ENCODE measurements at regions not wholly inside any gene's neighbourhood (a gene's known extent, or its start where the extent isn't known, plus 50 kb on each side); places are given as distances from the start of the nearest gene placed in this dataset.

GRCh38 chr21:33169359-33169758 lies 60.4 kb upstream of the IFNAR2 start:
- TF ChIP-seq, protein P1, sequence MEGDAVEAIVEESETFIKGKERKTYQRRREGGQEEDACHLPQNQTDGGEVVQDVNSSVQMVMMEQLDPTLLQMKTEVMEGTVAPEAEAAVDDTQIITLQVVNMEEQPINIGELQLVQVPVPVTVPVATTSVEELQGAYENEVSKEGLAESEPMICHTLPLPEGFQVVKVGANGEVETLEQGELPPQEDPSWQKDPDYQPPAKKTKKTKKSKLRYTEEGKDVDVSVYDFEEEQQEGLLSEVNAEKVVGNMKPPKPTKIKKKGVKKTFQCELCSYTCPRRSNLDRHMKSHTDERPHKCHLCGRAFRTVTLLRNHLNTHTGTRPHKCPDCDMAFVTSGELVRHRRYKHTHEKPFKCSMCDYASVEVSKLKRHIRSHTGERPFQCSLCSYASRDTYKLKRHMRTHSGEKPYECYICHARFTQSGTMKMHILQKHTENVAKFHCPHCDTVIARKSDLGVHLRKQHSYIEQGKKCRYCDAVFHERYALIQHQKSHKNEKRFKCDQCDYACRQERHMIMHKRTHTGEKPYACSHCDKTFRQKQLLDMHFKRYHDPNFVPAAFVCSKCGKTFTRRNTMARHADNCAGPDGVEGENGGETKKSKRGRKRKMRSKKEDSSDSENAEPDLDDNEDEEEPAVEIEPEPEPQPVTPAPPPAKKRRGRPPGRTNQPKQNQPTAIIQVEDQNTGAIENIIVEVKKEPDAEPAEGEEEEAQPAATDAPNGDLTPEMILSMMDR (conservative IDR thresholded peaks at IDR 0.05; ENCODE audit: low read depth, low read length), result no peak

DNA sequence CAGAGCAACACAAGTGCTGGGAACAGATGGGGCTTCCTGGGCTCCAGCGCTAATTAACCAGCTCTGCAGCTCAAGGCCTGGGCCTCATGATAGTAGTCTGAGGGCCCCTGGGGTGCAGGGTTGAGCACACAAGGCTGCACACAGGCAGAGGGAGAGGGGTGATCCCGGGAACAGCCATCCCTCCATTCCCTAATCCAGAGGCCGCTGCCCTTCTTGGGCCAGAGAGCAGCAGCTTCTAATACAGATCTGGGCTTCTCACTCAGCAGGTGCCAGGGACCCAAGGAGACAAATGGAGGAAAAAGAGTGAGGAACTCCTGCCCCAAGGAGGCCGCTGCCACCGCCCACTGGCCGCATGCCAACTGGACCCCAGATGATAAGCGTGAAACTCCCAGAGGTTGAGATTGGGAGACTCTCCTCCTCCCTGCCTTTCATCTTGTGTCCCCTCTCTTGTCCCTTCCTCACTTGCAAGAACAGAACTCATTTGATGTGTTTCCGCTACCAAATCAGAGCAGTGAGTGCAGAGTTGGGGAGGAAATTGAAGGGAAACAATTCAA lies 58.0 kb upstream of the IFNAR2 start:
- DNase-seq (ENCODE audit: low read depth), result no peak
- TF ChIP-seq, protein P1 (conservative IDR thresholded peaks at IDR 0.05; ENCODE audit: low read depth, low read length), result no peak
- H3K4me3 ChIP-seq (ENCODE audit: low read depth, low read length), result no peak overlapping the region

More at GRCh38 chr21:33169359-33169758, 60.4 kb upstream of the IFNAR2 start:
- H3K4me3 ChIP-seq (ENCODE audit: low read depth, low read length), result no peak overlapping the region
- no peak for DNase-seq (ENCODE audit: low read depth)

GRCh38 chr21:33174756-33175155 lies 55.0 kb upstream of the IFNAR2 start:
- no peak for DNase-seq (ENCODE audit: low read depth)
- TF ChIP-seq, protein P1 (conservative IDR thresholded peaks at IDR 0.05; ENCODE audit: low read depth, low read length), result no peak
- no peak overlapping the region for H3K4me3 ChIP-seq (ENCODE audit: low read depth, low read length)
